SU-DHL-6 (cell line): ENCODE measurements at regions not wholly inside any gene's neighbourhood (a gene's known extent, or its start where the extent isn't known, plus 50 kb on each side); places are given as distances from the start of the nearest gene placed in this dataset.
"Not testable (repeated sequence)": the region's sequence is repeated elsewhere in the genome, so short reads cannot be mapped to it uniquely, and the experiment has no call there.

Source experiments
- H2AFZ ChIP-seq: fragments of 200-600 bp; sonication (generic); 2 replicates; pipeline ENCODE4 v1.6.1; 2014; ENCODE audit warnings: low read depth, mild to moderate bottlenecking, moderate library complexity, mixed read lengths, antibody characterized with exemption, low read length; ENCODE audit not compliant: severe bottlenecking
- H3F3A ChIP-seq: fragments of 200-600 bp; shearing (Covaris generic); 2 replicates; pipeline ENCODE4 v1.6.0; 2016; ENCODE audit warnings: antibody characterized with exemption, mild to moderate bottlenecking; ENCODE audit not compliant: insufficient read depth
- H3K27ac ChIP-seq: fragments of 200-600 bp; sonication (generic); 2 replicates; pipeline ENCODE4 v1.5.1; 2016; ENCODE audit warnings: low read depth, mild to moderate bottlenecking, low read length, moderate library complexity, mixed read lengths
- H3K27me3 ChIP-seq: fragments of 200-600 bp; sonication (generic), shearing (Covaris generic); 2 replicates; pipeline ENCODE4 v1.6.0; 2014; ENCODE audit warnings: mild to moderate bottlenecking, low read length
- H3K36me3 ChIP-seq: fragments of 200-600 bp; sonication (generic); 2 replicates; pipeline ENCODE4 v1.6.1; 2014; ENCODE audit warnings: mild to moderate bottlenecking, low read length, mixed read lengths
- H3K4me2 ChIP-seq: fragments of 300-600, 200-600 bp; shearing (Covaris generic), sonication (generic); 2 replicates; pipeline ENCODE4 v1.6.0; 2014; ENCODE audit warnings: low read length, low read depth, mild to moderate bottlenecking; ENCODE audit not compliant: poor library complexity, severe bottlenecking
- H3K4me3 ChIP-seq: fragments of 200-600 bp; sonication (generic); 2 replicates; pipeline ENCODE4 v1.5.1; 2014; ENCODE audit warnings: antibody characterized with exemption, low read length, mild to moderate bottlenecking, mixed read lengths; ENCODE audit not compliant: insufficient read depth, poor library complexity, severe bottlenecking
- H3K79me2 ChIP-seq: fragments of 200-600 bp; sonication (generic); 2 replicates; pipeline ENCODE4 v1.6.1; 2014; ENCODE audit warnings: mild to moderate bottlenecking, low read length, moderate library complexity; ENCODE audit not compliant: insufficient read depth
- H3K9ac ChIP-seq: fragments of 200-600 bp; sonication (generic); 2 replicates; pipeline ENCODE4 v1.7.0; 2014; ENCODE audit warnings: mild to moderate bottlenecking, low read length
- H3K9me2 ChIP-seq: fragments of 200-600 bp; sonication (generic); replicated peaks from 2 replicates; pipeline ENCODE4 v1.6.1; 2014; ENCODE audit warnings: low read length; ENCODE audit not compliant: insufficient read depth
- H3K9me3 ChIP-seq: fragments of 200-600 bp; sonication (generic); 2 replicates; pipeline ENCODE4 v1.6.1; 2014; ENCODE audit warnings: low read length, mixed read lengths; ENCODE audit not compliant: insufficient read depth
- H4K20me1 ChIP-seq: fragments of 200-600 bp; sonication (generic); 2 replicates; pipeline ENCODE4 v1.6.1; 2014; ENCODE audit warnings: low read depth, mild to moderate bottlenecking, antibody characterized with exemption, low read length, moderate library complexity, mixed read lengths
- EZH2phosphoT487 ChIP-seq: fragments of 200-600 bp; sonication (generic), shearing (Covaris generic); conservative IDR thresholded peaks from 2 replicates; pipeline ENCODE4 v1.6.1; 2018; ENCODE audit warnings: mild to moderate bottlenecking, antibody characterized with exemption, low read length, moderate library complexity, mixed read lengths
- TF ChIP-seq, protein P1 (sequence below): fragments of 200-600 bp; sonication (generic); IDR thresholded peaks from one replicate; pipeline ENCODE4 v1.5.1; 2017; ENCODE audit warnings: antibody characterized with exemption, mild to moderate bottlenecking, low read length, moderate library complexity; ENCODE audit not compliant: insufficient read depth, poor library complexity, severe bottlenecking

DNA sequence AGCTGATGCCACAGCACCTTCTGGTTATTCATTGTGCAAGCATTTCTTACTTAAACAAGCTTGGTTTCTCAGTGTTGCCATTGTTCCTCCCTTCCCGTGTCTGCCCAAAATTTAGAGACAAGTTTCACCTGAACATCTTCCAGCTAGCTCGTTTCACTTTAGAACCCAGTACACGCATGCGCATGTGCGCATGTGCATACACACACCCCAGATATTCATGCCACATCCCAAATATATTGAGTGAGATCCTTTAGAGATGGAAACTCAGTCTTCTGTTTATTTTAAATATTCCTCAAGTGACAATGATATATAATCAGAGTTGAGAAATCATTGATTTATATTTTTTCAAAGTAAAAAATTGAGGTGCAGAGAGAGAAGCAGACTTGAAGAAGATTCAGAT is 147.6 kb downstream of the PLK2 start:
- no peaks in the 10 kb centered on the region for H3F3A ChIP-seq

DNA sequence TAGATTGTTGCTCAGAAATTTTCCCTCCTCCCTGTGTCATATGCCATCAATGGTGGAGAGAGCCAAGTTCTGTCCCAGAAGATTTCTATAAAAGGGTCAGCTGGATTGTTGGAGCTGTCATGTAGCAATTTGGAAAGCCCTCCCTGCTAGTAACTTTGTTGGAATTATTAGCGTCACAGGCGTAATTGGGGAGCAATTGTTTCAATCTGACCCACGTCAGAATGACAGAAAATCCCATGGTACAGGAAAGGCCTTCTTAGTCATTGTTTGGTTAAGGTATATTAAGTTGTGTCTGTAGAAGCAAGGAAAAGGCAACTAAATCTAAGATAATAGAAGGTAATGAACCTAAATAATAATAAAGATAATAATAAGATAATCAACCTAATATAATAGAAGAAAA is 148.4 kb downstream of the PLK2 start:
- no peaks in the 10 kb centered on the region for H3K27me3 ChIP-seq
- TF ChIP-seq EZH2phosphoT487: no peak
- TF ChIP-seq, protein P1, sequence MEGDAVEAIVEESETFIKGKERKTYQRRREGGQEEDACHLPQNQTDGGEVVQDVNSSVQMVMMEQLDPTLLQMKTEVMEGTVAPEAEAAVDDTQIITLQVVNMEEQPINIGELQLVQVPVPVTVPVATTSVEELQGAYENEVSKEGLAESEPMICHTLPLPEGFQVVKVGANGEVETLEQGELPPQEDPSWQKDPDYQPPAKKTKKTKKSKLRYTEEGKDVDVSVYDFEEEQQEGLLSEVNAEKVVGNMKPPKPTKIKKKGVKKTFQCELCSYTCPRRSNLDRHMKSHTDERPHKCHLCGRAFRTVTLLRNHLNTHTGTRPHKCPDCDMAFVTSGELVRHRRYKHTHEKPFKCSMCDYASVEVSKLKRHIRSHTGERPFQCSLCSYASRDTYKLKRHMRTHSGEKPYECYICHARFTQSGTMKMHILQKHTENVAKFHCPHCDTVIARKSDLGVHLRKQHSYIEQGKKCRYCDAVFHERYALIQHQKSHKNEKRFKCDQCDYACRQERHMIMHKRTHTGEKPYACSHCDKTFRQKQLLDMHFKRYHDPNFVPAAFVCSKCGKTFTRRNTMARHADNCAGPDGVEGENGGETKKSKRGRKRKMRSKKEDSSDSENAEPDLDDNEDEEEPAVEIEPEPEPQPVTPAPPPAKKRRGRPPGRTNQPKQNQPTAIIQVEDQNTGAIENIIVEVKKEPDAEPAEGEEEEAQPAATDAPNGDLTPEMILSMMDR: no peak

More for the DNA sequence above, 147.6 kb downstream of the PLK2 start:
- TF ChIP-seq EZH2phosphoT487: no peak
- H3K9ac ChIP-seq: no peak overlapping the region
- H3K4me3 ChIP-seq: no peak overlapping the region
- H2AFZ ChIP-seq: no peak overlapping the region
- no peak overlapping the region for H3K4me2 ChIP-seq
- no peaks in the 10 kb centered on the region for H4K20me1 ChIP-seq
- no peaks in the 10 kb centered on the region for H3K27me3 ChIP-seq
- H3K79me2 ChIP-seq: no peaks in the 10 kb centered on the region
- no peaks in the 10 kb centered on the region for H3K36me3 ChIP-seq
- no peak overlapping the region for H3K27ac ChIP-seq
- no peaks in the 10 kb centered on the region for H3K9me3 ChIP-seq
- no peaks in the 10 kb centered on the region for H3K9me2 ChIP-seq

DNA sequence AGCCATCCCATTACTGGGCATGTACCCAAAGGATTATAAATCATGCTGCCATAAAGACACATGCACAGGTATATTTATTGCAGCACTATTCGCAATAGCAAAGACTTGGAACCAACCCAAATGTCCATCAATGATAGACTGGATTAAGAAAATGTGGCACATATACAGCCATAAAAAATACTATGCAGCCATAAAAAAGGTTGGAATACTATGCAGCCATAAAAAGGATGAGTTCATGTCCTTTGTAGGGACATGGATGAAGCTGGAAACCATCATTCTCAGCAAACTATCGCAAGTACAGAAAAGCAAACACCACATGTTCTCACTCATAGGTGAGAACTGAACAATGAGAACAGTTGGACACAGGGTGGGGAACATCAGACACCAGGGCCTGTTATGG is 151.5 kb downstream of the PLK2 start:
- not testable (repeated sequence) for H3K36me3 ChIP-seq, H3F3A ChIP-seq, H2AFZ ChIP-seq

More for the DNA sequence above, 148.4 kb downstream of the PLK2 start:
- Histone ChIP-seq H3K27ac (no peak overlapping the region), H3K79me2 (no peaks in the 10 kb centered on the region), H3K9ac (no peak overlapping the region), H3K9me2 (no peaks in the 10 kb centered on the region), H3K4me3 (no peak overlapping the region), H3K9me3 (no peaks in the 10 kb centered on the region), H3F3A (no peaks in the 10 kb centered on the region), H3K36me3 (no peaks in the 10 kb centered on the region), H3K4me2 (no peak overlapping the region), H4K20me1 (no peaks in the 10 kb centered on the region; the same call in 1 of the 2 replicates), H2AFZ (no peak overlapping the region)

DNA sequence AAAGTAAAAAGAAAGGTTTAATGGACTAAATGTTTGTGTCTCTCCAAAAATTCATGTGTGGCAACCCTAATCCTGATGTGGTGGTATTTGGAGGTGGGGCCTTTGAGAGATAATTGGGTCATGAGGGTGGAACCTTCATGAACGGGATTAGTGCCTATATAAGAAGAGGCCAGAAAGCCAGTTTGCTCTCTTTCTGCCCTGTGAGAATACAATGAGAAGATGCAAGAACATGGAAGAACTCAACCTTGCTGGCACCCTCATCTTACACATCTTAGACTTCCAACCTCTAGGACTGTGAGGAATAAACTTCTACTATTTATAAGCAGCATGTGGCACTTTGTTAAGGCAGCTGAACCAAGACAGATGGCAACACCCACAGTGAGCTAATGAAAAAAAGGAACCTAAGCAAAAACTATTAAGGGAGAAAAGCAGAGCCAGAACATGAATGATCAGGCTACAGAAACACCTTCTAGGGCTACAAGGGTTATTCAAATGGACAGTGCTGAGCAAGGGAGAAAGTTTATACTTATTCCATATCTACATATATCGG is 159.5 kb downstream of the PLK2 start:
- Histone ChIP-seq H3K27ac (no peak overlapping the region), H3K9me2 (no peaks in the 10 kb centered on the region), H3K36me3 (no peaks in the 10 kb centered on the region), H3K4me2 (no peak overlapping the region), H3F3A (no peaks in the 10 kb centered on the region), H3K27me3 (no peaks in the 10 kb centered on the region), H2AFZ (no peak overlapping the region), H3K4me3 (no peak overlapping the region), H3K9me3 (no peaks in the 10 kb centered on the region), H3K9ac (no peak overlapping the region), H4K20me1 (no peaks in the 10 kb centered on the region), H3K79me2 (no peaks in the 10 kb centered on the region)
- TF ChIP-seq, protein P1: no peak
- no peak for TF ChIP-seq EZH2phosphoT487

More for the DNA sequence above, 151.5 kb downstream of the PLK2 start:
- H3K27ac ChIP-seq, H3K9me3 ChIP-seq, H3K79me2 ChIP-seq, H3K9me2 ChIP-seq, H3K4me3 ChIP-seq, H3K9ac ChIP-seq, H4K20me1 ChIP-seq, H3K27me3 ChIP-seq, H3K4me2 ChIP-seq: not testable (repeated sequence)
